ENCODE measurements at regions not wholly inside any gene's neighbourhood (a gene's known extent, or its start where the extent isn't known, plus 50 kb on each side); places are given as distances from the start of the nearest gene placed in this dataset.
A peak's percentile ranks its signal among the peaks of the same experiment; 100 is the strongest.

- Histone ChIP-seq H3K4me1 (no peaks in the 10 kb centered on the region), H3K27ac (no peak overlapping the region), H3K4me3 (no peak overlapping the region), H3K9me3 (no peaks in the 10 kb centered on the region), H3K27me3 (no peaks in the 10 kb centered on the region), H3K36me3 (no peaks in the 10 kb centered on the region)
- ATAC-seq (peak in 2 of 4 donors; percentile 66 to 75), FAIRE-seq (no peak), DNase-seq (no peak)
- 63 to 65% methylated on average over 2 of the region's 2 CpGs for WGBS, 2 donors
- intact Hi-C loops (cut with DNase I) = no loop called here
- no peak for TF ChIP-seq CTCF (IDR thresholded peaks at IDR 0.05)
These were observed 90.3 kb upstream of the C3orf80 start for GRCh38 chr3:160134964-160135363.

GRCh38 chr3:160135851-160136250 lies 89.4 kb upstream of the C3orf80 start:
- H3K36me3 ChIP-seq = no peaks in the 10 kb centered on the region
- no peak for ATAC-seq
- H3K27ac ChIP-seq = no peak overlapping the region
- H3K4me3 ChIP-seq = no peak overlapping the region
- H3K27me3 ChIP-seq = no peaks in the 10 kb centered on the region
- no peaks in the 10 kb centered on the region for H3K4me1 ChIP-seq
- 55 to 57% methylated on average over 2 of the region's 2 CpGs for WGBS, 2 donors
- intact Hi-C loops (cut with DNase I) = no loop called here
- no peak for FAIRE-seq
- no peak for DNase-seq
- no peaks in the 10 kb centered on the region for H3K9me3 ChIP-seq
- no peak for TF ChIP-seq CTCF (IDR thresholded peaks at IDR 0.05)

- ATAC-seq = no peak
- no peaks in the 10 kb centered on the region for H3K9me3 ChIP-seq
- H3K27me3 ChIP-seq = no peaks in the 10 kb centered on the region
- DNase-seq = no peak
- no peaks in the 10 kb centered on the region for H3K36me3 ChIP-seq
- intact Hi-C loops (cut with DNase I) = no loop called here
- no peak for TF ChIP-seq CTCF (IDR thresholded peaks at IDR 0.05)
- H3K4me3 ChIP-seq = no peak overlapping the region
- no peak for FAIRE-seq
- H3K4me1 ChIP-seq = no peaks in the 10 kb centered on the region
- no peak overlapping the region for H3K27ac ChIP-seq
- WGBS, 2 donors = 86 to 94% methylated on average over 4 of the region's 4 CpGs
These were observed 88.8 kb upstream of the C3orf80 start for GRCh38 chr3:160136421-160136820.

GRCh38 chr3:160139291-160139690 lies 85.9 kb upstream of the C3orf80 start:
- WGBS, 2 donors = 85 to 90% methylated on average over 3 of the region's 3 CpGs
- H3K27me3 ChIP-seq = no peaks in the 10 kb centered on the region
- H3K4me3 ChIP-seq = no peak overlapping the region
- FAIRE-seq = no peak
- no peaks in the 10 kb centered on the region for H3K4me1 ChIP-seq
- no peak for DNase-seq
- TF ChIP-seq CTCF (IDR thresholded peaks at IDR 0.05) = no peak
- H3K36me3 ChIP-seq = no peaks in the 10 kb centered on the region
- intact Hi-C loops (cut with DNase I) = no loop called here
- H3K27ac ChIP-seq = no peak overlapping the region
- H3K9me3 ChIP-seq = no peaks in the 10 kb centered on the region
- no peak for ATAC-seq

- no peaks in the 10 kb centered on the region for H3K27me3 ChIP-seq
- no peak overlapping the region for H3K4me3 ChIP-seq
- DNase-seq (no peak), FAIRE-seq (no peak), ATAC-seq (no peak)
- no peak for TF ChIP-seq CTCF (IDR thresholded peaks at IDR 0.05)
- H3K36me3 ChIP-seq = no peaks in the 10 kb centered on the region
- intact Hi-C loops (cut with DNase I) = no loop called here
- 89% methylated on average over 2 of the region's 2 CpGs for WGBS, 2 donors
- H3K4me1 ChIP-seq = no peaks in the 10 kb centered on the region
- H3K9me3 ChIP-seq = no peaks in the 10 kb centered on the region
- no peak overlapping the region for H3K27ac ChIP-seq
These were observed 84.5 kb upstream of the C3orf80 start for GRCh38 chr3:160140756-160141155.

Data from pancreas (tissue), 10 donors.